ENCODE measurements at regions not wholly inside any gene's neighbourhood (a gene's known extent, or its start where the extent isn't known, plus 50 kb on each side); places are given as distances from the start of the nearest gene placed in this dataset.

GRCh38 chr15:27622371-27622770, 476.7 kb downstream of the OCA2 start:
- Histone ChIP-seq H3K27me3 (no peaks in the 10 kb centered on the region), H3K36me3 (no peaks in the 10 kb centered on the region), H3K9me3 (no peaks in the 10 kb centered on the region), H3K4me3 (no peak overlapping the region), H3K27ac (no peak overlapping the region), H3K4me1 (no peaks in the 10 kb centered on the region)
- no peak for DNase-seq (ENCODE audit: extremely low spot score in 2 of 2)
- intact Hi-C loops (cut with DNase I), result no loop called here
- TF ChIP-seq POLR2AphosphoS5 (IDR thresholded peaks at IDR 0.05; ENCODE audit: insufficient read depth in 1 of 2, low read depth in 1 of 2), result no peak
- TF ChIP-seq POLR2A (IDR thresholded peaks at IDR 0.05), result no peak
- TF ChIP-seq, protein P1, sequence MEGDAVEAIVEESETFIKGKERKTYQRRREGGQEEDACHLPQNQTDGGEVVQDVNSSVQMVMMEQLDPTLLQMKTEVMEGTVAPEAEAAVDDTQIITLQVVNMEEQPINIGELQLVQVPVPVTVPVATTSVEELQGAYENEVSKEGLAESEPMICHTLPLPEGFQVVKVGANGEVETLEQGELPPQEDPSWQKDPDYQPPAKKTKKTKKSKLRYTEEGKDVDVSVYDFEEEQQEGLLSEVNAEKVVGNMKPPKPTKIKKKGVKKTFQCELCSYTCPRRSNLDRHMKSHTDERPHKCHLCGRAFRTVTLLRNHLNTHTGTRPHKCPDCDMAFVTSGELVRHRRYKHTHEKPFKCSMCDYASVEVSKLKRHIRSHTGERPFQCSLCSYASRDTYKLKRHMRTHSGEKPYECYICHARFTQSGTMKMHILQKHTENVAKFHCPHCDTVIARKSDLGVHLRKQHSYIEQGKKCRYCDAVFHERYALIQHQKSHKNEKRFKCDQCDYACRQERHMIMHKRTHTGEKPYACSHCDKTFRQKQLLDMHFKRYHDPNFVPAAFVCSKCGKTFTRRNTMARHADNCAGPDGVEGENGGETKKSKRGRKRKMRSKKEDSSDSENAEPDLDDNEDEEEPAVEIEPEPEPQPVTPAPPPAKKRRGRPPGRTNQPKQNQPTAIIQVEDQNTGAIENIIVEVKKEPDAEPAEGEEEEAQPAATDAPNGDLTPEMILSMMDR (IDR thresholded peaks at IDR 0.05), result no peak

- H3K9me3 ChIP-seq, result no peaks in the 10 kb centered on the region
- TF ChIP-seq, protein P1 (IDR thresholded peaks at IDR 0.05), result no peak
- H3K27me3 ChIP-seq, result no peaks in the 10 kb centered on the region
- no peak for DNase-seq (ENCODE audit: extremely low spot score in 2 of 2)
- H3K4me1 ChIP-seq, result no peaks in the 10 kb centered on the region
- no peak overlapping the region for H3K27ac ChIP-seq
- intact Hi-C loops (cut with DNase I), result no loop called here
- H3K36me3 ChIP-seq, result no peaks in the 10 kb centered on the region
- no peak overlapping the region for H3K4me3 ChIP-seq
Measured at GRCh38 chr15:27619204-27619603, 479.9 kb downstream of the OCA2 start.

DNA sequence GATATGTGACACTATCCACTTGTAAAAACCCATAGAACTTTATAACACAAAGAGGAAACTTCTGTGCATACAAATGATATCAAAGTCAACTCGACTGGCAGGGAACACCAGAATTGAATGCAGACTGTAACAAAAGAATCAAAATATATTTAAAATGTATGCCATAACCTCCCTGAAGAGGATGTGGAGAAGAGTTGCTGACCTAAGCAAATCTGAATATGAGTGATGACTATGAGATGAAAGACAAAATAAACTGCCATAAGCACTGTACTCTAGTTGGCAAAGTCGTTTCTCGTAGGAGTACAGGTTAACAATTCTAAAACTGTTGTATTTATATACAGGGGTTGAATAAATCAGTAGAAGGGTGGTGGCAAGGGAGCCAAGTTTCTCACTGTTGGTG, 482.1 kb downstream of the OCA2 start:
- intact Hi-C loops (cut with DNase I), result no loop called here
- no peak for DNase-seq (ENCODE audit: extremely low spot score in 2 of 2)
- H3K4me1 ChIP-seq, result no peaks in the 10 kb centered on the region
- H3K36me3 ChIP-seq, result no peaks in the 10 kb centered on the region
- no peak overlapping the region for H3K4me3 ChIP-seq
- TF ChIP-seq, protein P1 (IDR thresholded peaks at IDR 0.05), result no peak
- TF ChIP-seq POLR2A (IDR thresholded peaks at IDR 0.05) (no peak), POLR2AphosphoS5 (IDR thresholded peaks at IDR 0.05; ENCODE audit: insufficient read depth in 1 of 2, low read depth in 1 of 2) (no peak)
- no peaks in the 10 kb centered on the region for H3K27me3 ChIP-seq
- H3K27ac ChIP-seq, result no peak overlapping the region
- no peaks in the 10 kb centered on the region for H3K9me3 ChIP-seq

GRCh38 chr15:27608248-27608647, 490.9 kb downstream of the OCA2 start:
- no peaks in the 10 kb centered on the region for H3K4me1 ChIP-seq
- no peak overlapping the region for H3K4me3 ChIP-seq
- no peak overlapping the region for H3K27ac ChIP-seq
- intact Hi-C loops (cut with DNase I), result no loop called here
- no peaks in the 10 kb centered on the region for H3K36me3 ChIP-seq
- no peak for DNase-seq (ENCODE audit: extremely low spot score in 2 of 2)
- no peaks in the 10 kb centered on the region for H3K27me3 ChIP-seq
- H3K9me3 ChIP-seq, result no peaks in the 10 kb centered on the region
- TF ChIP-seq POLR2A (IDR thresholded peaks at IDR 0.05), result no peak
- TF ChIP-seq, protein P1 (IDR thresholded peaks at IDR 0.05), result no peak
- TF ChIP-seq POLR2AphosphoS5 (IDR thresholded peaks at IDR 0.05; ENCODE audit: insufficient read depth in 1 of 2, low read depth in 1 of 2), result no peak

- intact Hi-C loops (cut with DNase I), result no loop called here
Measured at GRCh38 chr15:27601239-27601960, 497.7 kb downstream of the OCA2 start.

More at GRCh38 chr15:27601239-27601960, 497.7 kb downstream of the OCA2 start:
- no peaks in the 10 kb centered on the region for H3K27me3 ChIP-seq
- no peak overlapping the region for H3K27ac ChIP-seq
- no peak for TF ChIP-seq POLR2A (IDR thresholded peaks at IDR 0.05)
- TF ChIP-seq, protein P1 (IDR thresholded peaks at IDR 0.05), result no peak
- TF ChIP-seq POLR2AphosphoS5 (IDR thresholded peaks at IDR 0.05; ENCODE audit: insufficient read depth in 1 of 2, low read depth in 1 of 2), result no peak
- H3K4me1 ChIP-seq, result no peaks in the 10 kb centered on the region
- DNase-seq (ENCODE audit: extremely low spot score in 2 of 2), result no peak
- no peaks in the 10 kb centered on the region for H3K36me3 ChIP-seq
- H3K9me3 ChIP-seq, result no peaks in the 10 kb centered on the region
- H3K4me3 ChIP-seq, result no peak overlapping the region

Measured in vagina (tissue), 2 donors.